Neural cell (in vitro differentiated cells): ENCODE measurements at regions not wholly inside any gene's neighbourhood (a gene's known extent, or its start where the extent isn't known, plus 50 kb on each side); places are given as distances from the start of the nearest gene placed in this dataset.
"Not testable (repeated sequence)": the region's sequence is repeated elsewhere in the genome, so short reads cannot be mapped to it uniquely, and the experiment has no call there.

Experiments
- H2AFZ ChIP-seq: fragments of 200-600, 300-800 bp; sonication (generic), shearing (Covaris generic); 2 replicates; pipeline ENCODE4 v1.6.0; 2014; ENCODE audit warnings: low read depth, mild to moderate bottlenecking, antibody characterized with exemption, low read length, moderate library complexity
- H3F3A ChIP-seq: fragments of 200-600 bp; shearing (Covaris generic); 2 replicates; pipeline ENCODE4 v1.6.1; 2016; ENCODE audit warnings: mild to moderate bottlenecking, moderate library complexity, mixed read lengths, antibody characterized with exemption, low read length; ENCODE audit not compliant: insufficient read depth, poor library complexity, severe bottlenecking
- H3K27ac ChIP-seq: fragments of 200-600, 300-800 bp; sonication (generic), shearing (Covaris generic); 2 replicates; pipeline ENCODE4 v1.5.1; 2014; ENCODE audit warnings: mild to moderate bottlenecking, low read length, moderate library complexity
- H3K27me3 ChIP-seq: fragments of 300-800, 200-600 bp; sonication (generic), shearing (Covaris generic); 2 replicates; pipeline ENCODE4 v1.6.0; 2014; ENCODE audit warnings: mild to moderate bottlenecking, low read depth, low read length, moderate library complexity; ENCODE audit not compliant: insufficient read depth
- H3K36me3 ChIP-seq: fragments of 300-800, 200-600 bp; sonication (generic), shearing (Covaris generic); 2 replicates; pipeline ENCODE4 v1.5.1; 2014; ENCODE audit warnings: mild to moderate bottlenecking, antibody characterized with exemption, low read length, moderate library complexity; ENCODE audit not compliant: insufficient read depth
- H3K4me2 ChIP-seq: fragments of 300-800, 200-600 bp; sonication (generic), shearing (Covaris generic); 2 replicates; pipeline ENCODE4 v1.6.0; 2014; ENCODE audit warnings: mild to moderate bottlenecking, low read length
- H3K4me3 ChIP-seq: fragments of 300-800, 200-600 bp; sonication (generic), shearing (Covaris generic); 2 replicates; pipeline ENCODE4 v1.5.1; 2014; ENCODE audit warnings: mild to moderate bottlenecking, low read length, moderate library complexity
- H3K79me2 ChIP-seq: fragments of 200-600 bp; shearing (Covaris generic); replicated peaks from 2 replicates; pipeline ENCODE4 v1.6.0; 2014; ENCODE audit warnings: mild to moderate bottlenecking, low read length, moderate library complexity; ENCODE audit not compliant: insufficient read depth
- H3K9ac ChIP-seq: fragments of 300-800, 200-600 bp; sonication (generic), shearing (Covaris generic); 2 replicates; pipeline ENCODE4 v1.6.1; 2016; ENCODE audit warnings: mild to moderate bottlenecking, low read length, mixed read lengths
- H3K9me2 ChIP-seq: fragments of 200-600 bp; shearing (Covaris generic); 2 replicates; pipeline ENCODE4 v1.6.1; 2016; ENCODE audit warnings: mild to moderate bottlenecking, low read length, mixed read lengths; ENCODE audit not compliant: insufficient read depth
- H3K9me3 ChIP-seq: fragments of 200-600, 300-800 bp; sonication (generic), shearing (Covaris generic); 2 replicates; pipeline ENCODE4 v1.6.1; 2016; ENCODE audit warnings: mild to moderate bottlenecking, mixed run types, low read length, moderate library complexity, mixed read lengths
- H4K20me1 ChIP-seq: fragments of 200-600 bp; shearing (Covaris generic); 2 replicates; pipeline ENCODE4 v1.6.1; 2016; ENCODE audit warnings: mild to moderate bottlenecking, mixed run types; ENCODE audit not compliant: insufficient read depth
- EP300 ChIP-seq: fragments of 450-650 bp; conservative IDR thresholded peaks from 2 replicates; pipeline ENCODE4 v1.6.1; 2014; ENCODE audit warnings: antibody characterized with exemption, mild to moderate bottlenecking, moderate library complexity; ENCODE audit not compliant: poor library complexity, severe bottlenecking
- EZH2 ChIP-seq: fragments of 200-600, 300-800 bp; shearing (Covaris generic), sonication (generic); IDR thresholded peaks from 2 replicates; pipeline ENCODE4 v1.6.1; 2014; ENCODE audit warnings: antibody characterized with exemption, low read length, borderline replicate concordance, mild to moderate bottlenecking; ENCODE audit not compliant: insufficient read depth, poor library complexity, severe bottlenecking
- MXI1 ChIP-seq: fragments of 450-650 bp; conservative IDR thresholded peaks from 2 replicates; pipeline ENCODE4 v1.6.1; 2014; ENCODE audit warnings: antibody characterized with exemption, mild to moderate bottlenecking; ENCODE audit not compliant: poor library complexity, severe bottlenecking
- POLR2AphosphoS5 ChIP-seq: IDR thresholded peaks from 2 replicates; pipeline ENCODE4 v1.6.1; 2012
- RAD21 ChIP-seq: fragments of 450-650 bp; conservative IDR thresholded peaks from 2 replicates; pipeline ENCODE4 v1.6.1; 2014; ENCODE audit warnings: antibody characterized with exemption, mild to moderate bottlenecking, moderate library complexity
- REST ChIP-seq: IDR thresholded peaks from 2 replicates; pipeline ENCODE4 v1.6.1; 2012; ENCODE audit warnings: borderline replicate concordance
- SMC3 ChIP-seq: fragments of 450-650 bp; conservative IDR thresholded peaks from 2 replicates; pipeline ENCODE4 v1.6.1; 2014; ENCODE audit warnings: antibody characterized with exemption, mild to moderate bottlenecking, moderate library complexity; ENCODE audit not compliant: poor library complexity
- TAF1 ChIP-seq: IDR thresholded peaks from 2 replicates; pipeline ENCODE4 v1.6.1; 2012; ENCODE audit warnings: low read depth
- TF ChIP-seq, protein P1 (sequence below): fragments of 450-650 bp; IDR thresholded peaks from 2 replicates; pipeline ENCODE4 v1.5.1; 2014; ENCODE audit warnings: antibody characterized with exemption, mild to moderate bottlenecking, moderate library complexity; ENCODE audit not compliant: poor library complexity, severe bottlenecking

DNA sequence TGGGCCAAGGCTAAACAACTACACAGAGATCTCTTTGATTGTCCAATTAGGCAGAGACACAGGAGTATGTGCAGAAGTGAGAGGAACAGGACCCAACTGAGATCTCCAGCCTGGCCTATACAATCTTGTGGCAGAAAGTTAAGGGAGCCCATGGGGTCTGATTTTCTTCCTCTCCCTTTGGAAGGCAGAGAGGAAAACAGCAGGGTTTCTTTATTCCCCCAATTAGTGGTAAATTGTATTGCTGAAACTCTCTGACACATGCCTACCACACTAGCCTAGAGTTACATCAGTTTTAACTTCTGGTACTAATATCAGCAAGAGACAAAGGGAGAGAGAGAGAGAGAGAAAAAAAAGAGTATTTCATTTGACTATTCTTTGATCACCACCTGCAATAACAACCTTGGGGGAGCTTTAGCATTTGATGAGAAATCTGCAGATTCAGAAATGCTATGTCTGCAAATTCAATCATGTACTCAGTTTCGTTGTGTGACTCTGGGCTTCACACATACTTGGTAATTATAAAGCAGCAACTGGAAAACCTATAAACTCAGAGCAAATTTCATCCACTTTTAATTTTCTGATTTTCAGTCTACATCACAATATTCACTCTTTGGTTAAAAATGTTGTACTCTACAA lies 260.3 kb upstream of the SPTLC3 start:
- Histone ChIP-seq H3K36me3 (no peaks in the 10 kb centered on the region), H3K9ac (no peak overlapping the region), H3K4me3 (no peak overlapping the region), H3K9me3 (no peaks in the 10 kb centered on the region), H4K20me1 (no peaks in the 10 kb centered on the region), H3K79me2 (no peaks in the 10 kb centered on the region), H2AFZ (no peak overlapping the region), H3F3A (no peaks in the 10 kb centered on the region), H3K27me3 (no peaks in the 10 kb centered on the region), H3K9me2 (no peaks in the 10 kb centered on the region), H3K27ac (no peak overlapping the region), H3K4me2 (no peak overlapping the region)
- TF ChIP-seq MXI1 (no peak), EP300 (no peak), RAD21 (no peak), SMC3 (no peak), REST (no peak)
- TF ChIP-seq, protein P1, sequence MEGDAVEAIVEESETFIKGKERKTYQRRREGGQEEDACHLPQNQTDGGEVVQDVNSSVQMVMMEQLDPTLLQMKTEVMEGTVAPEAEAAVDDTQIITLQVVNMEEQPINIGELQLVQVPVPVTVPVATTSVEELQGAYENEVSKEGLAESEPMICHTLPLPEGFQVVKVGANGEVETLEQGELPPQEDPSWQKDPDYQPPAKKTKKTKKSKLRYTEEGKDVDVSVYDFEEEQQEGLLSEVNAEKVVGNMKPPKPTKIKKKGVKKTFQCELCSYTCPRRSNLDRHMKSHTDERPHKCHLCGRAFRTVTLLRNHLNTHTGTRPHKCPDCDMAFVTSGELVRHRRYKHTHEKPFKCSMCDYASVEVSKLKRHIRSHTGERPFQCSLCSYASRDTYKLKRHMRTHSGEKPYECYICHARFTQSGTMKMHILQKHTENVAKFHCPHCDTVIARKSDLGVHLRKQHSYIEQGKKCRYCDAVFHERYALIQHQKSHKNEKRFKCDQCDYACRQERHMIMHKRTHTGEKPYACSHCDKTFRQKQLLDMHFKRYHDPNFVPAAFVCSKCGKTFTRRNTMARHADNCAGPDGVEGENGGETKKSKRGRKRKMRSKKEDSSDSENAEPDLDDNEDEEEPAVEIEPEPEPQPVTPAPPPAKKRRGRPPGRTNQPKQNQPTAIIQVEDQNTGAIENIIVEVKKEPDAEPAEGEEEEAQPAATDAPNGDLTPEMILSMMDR: no peak

DNA sequence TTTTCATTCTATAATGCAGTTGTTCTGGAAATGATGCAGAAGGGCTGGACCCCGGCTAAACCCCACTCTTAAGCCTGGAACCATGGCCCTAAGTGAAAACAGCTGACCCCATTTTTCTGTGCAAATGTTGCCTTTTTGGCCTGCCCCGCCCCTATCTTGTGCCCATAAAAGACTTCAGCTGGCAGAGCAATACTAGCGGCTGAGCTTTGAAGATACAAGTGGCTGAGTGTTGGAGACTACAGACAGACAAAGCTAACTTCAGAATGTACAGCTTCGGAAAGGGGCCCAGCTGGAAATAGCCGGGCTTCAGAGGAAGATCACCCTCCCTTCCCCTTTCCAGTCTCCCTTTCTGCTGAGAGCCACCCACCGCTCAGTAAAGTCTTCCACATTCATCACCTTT lies 258.6 kb upstream of the SPTLC3 start:
- Histone ChIP-seq H3K9me3 (no peaks in the 10 kb centered on the region), H3F3A (no peaks in the 10 kb centered on the region), H3K27ac (no peak overlapping the region), H2AFZ (no peak overlapping the region), H3K4me2 (no peak overlapping the region), H3K27me3 (no peaks in the 10 kb centered on the region), H3K9me2 (no peaks in the 10 kb centered on the region), H4K20me1 (no peaks in the 10 kb centered on the region), H3K79me2 (no peaks in the 10 kb centered on the region), H3K9ac (no peak overlapping the region), H3K4me3 (no peak overlapping the region), H3K36me3 (no peaks in the 10 kb centered on the region)
- TF ChIP-seq EZH2 (no peak), EP300 (no peak), RAD21 (no peak), MXI1 (no peak), REST (no peak), TAF1 (no peak), POLR2AphosphoS5 (no peak), SMC3 (no peak)
- TF ChIP-seq, protein P1: no peak

GRCh38 chr20:12752900-12753693 lies 255.7 kb upstream of the SPTLC3 start:
- not testable (repeated sequence) for H3K9me2 ChIP-seq, H3K79me2 ChIP-seq, H3F3A ChIP-seq, H3K9me3 ChIP-seq, H2AFZ ChIP-seq, H3K4me3 ChIP-seq, H3K4me2 ChIP-seq, H3K27ac ChIP-seq, H3K9ac ChIP-seq, H3K27me3 ChIP-seq, H3K36me3 ChIP-seq, H4K20me1 ChIP-seq
